CD14-positive monocyte (primary cell): ENCODE measurements at regions not wholly inside any gene's neighbourhood (a gene's known extent, or its start where the extent isn't known, plus 50 kb on each side); places are given as distances from the start of the nearest gene placed in this dataset.

Source experiments
- DNase-seq, 3 donors: peaks; one replicate each; pipeline ENCODE4 v3.0.0-alpha.2; 2011 to 2022
- H2AFZ ChIP-seq: 2 replicates; pipeline ENCODE4 v1.6.0; 2012; ENCODE audit warnings: mild to moderate bottlenecking, low read depth, low read length, inconsistent platforms; ENCODE audit not compliant: insufficient read depth, poor library complexity, severe bottlenecking
- H3K27ac ChIP-seq, 2 donors: 1 replicate in 1 of 2; 2 replicates in 1 of 2; pipeline ENCODE4 v1.5.1; 2012 to 2013; ENCODE audit warnings: low read length in 2 of 2, control low read depth in 1 of 2, inconsistent platforms in 1 of 2, low read depth in 1 of 2, mild to moderate bottlenecking in 1 of 2
- H3K27me3 ChIP-seq, 2 donors: one replicate each; pipeline versions ENCODE4 v1.6.0 to v1.6.1; 2011 to 2013; ENCODE audit warnings: low read length in 2 of 2; ENCODE audit not compliant: control insufficient read depth in 2 of 2, insufficient read depth in 2 of 2
- H3K36me3 ChIP-seq, 2 donors: replicated peaks in 1 of 2; 1 replicate in 1 of 2; 2 replicates in 1 of 2; pipeline versions ENCODE4 v1.5.1 to v1.6.1; 2012 to 2013; ENCODE audit warnings: low read length in 2 of 2, control low read depth in 1 of 2, inconsistent platforms in 1 of 2, mild to moderate bottlenecking in 1 of 2; ENCODE audit not compliant: insufficient read depth in 2 of 2, control insufficient read depth in 1 of 2
- H3K4me1 ChIP-seq, 2 donors: 1 replicate in 1 of 2; 2 replicates in 1 of 2; pipeline versions ENCODE4 v1.5.1 to v1.6.1; 2012 to 2013; ENCODE audit warnings: low read length in 2 of 2, control low read depth in 1 of 2, inconsistent platforms in 1 of 2, mild to moderate bottlenecking in 1 of 2, moderate library complexity in 1 of 2; ENCODE audit not compliant: insufficient read depth in 2 of 2, control insufficient read depth in 1 of 2
- H3K4me2 ChIP-seq: replicated peaks from 2 replicates; pipeline ENCODE3; 2012; ENCODE audit warnings: low read length, moderate library complexity, mild to moderate bottlenecking; ENCODE audit not compliant: poor library complexity, severe bottlenecking; ENCODE audit errors: extremely low read depth
- H3K4me3 ChIP-seq, 3 experiments: fragments of 200-600 bp in 1 of 3; sonication (generic) in 1 of 3; replicated peaks in 1 of 3; 1 replicate in 2 of 3; 2 replicates in 1 of 3; pipeline ENCODE4 v1.5.1; 2011 to 2013; ENCODE audit warnings: low read length in 3 of 3, mild to moderate bottlenecking in 3 of 3, control low read depth in 2 of 3, low read depth in 2 of 3, inconsistent platforms in 1 of 3, moderate library complexity in 1 of 3
- H3K79me2 ChIP-seq: 2 replicates; pipeline ENCODE4 v1.6.0; 2012; ENCODE audit warnings: mild to moderate bottlenecking, control low read depth, inconsistent platforms, low read length, moderate library complexity; ENCODE audit not compliant: insufficient read depth
- H3K9ac ChIP-seq: 2 replicates; pipeline ENCODE4 v1.6.0; 2017; ENCODE audit warnings: low read length, mild to moderate bottlenecking; ENCODE audit not compliant: insufficient read depth, poor library complexity, severe bottlenecking
- H3K9me3 ChIP-seq, 2 donors: replicated peaks in 1 of 2; 1 replicate in 1 of 2; 2 replicates in 1 of 2; pipeline versions ENCODE4 v1.5.1 to v1.6.1; 2012 to 2013; ENCODE audit warnings: low read length in 2 of 2, control low read depth in 1 of 2; ENCODE audit not compliant: control insufficient read depth in 1 of 2, insufficient read depth in 1 of 2
- H4K20me1 ChIP-seq: 2 replicates; pipeline ENCODE4 v1.6.0; 2012; ENCODE audit warnings: mild to moderate bottlenecking, low read length, control low read depth, moderate library complexity; ENCODE audit not compliant: insufficient read depth
- H3K27ac Mint-ChIP-seq, 7 donors: one replicate each; pipeline ENCODE4 v1.8.0; 2020; ENCODE audit warnings: mild to moderate bottlenecking in 7 of 7, mixed read lengths in 7 of 7, moderate library complexity in 6 of 7, inconsistent platforms in 2 of 7
- H3K27me3 Mint-ChIP-seq, 3 donors: one replicate each; pipeline ENCODE4 v1.8.0; 2021 to 2022; ENCODE audit warnings: low read depth in 3 of 3, mild to moderate bottlenecking in 3 of 3, mixed read lengths in 3 of 3, moderate library complexity in 3 of 3, inconsistent platforms in 1 of 3
- H3K36me3 Mint-ChIP-seq, 2 donors: one replicate each; pipeline ENCODE4 v1.8.0; 2020; ENCODE audit warnings: mixed read lengths in 2 of 2, inconsistent platforms in 1 of 2, mild to moderate bottlenecking in 1 of 2
- H3K4me1 Mint-ChIP-seq: one replicate; pipeline ENCODE4 v1.8.0; 2020; ENCODE audit warnings: mild to moderate bottlenecking, mixed read lengths
- H3K4me3 Mint-ChIP-seq, 2 donors: one replicate each; pipeline ENCODE4 v1.8.0; 2020; ENCODE audit warnings: mild to moderate bottlenecking in 2 of 2, mixed read lengths in 2 of 2, moderate library complexity in 1 of 2
- H3K9me3 Mint-ChIP-seq, 7 donors: one replicate each; pipeline ENCODE4 v1.8.0; 2020 to 2022; ENCODE audit warnings: mixed read lengths in 7 of 7, mild to moderate bottlenecking in 6 of 7, moderate library complexity in 6 of 7, inconsistent platforms in 2 of 7
- CTCF ChIP-seq: fragments of 200-600 bp; IDR thresholded peaks from one replicate; pipeline ENCODE4 v1.8.0; 2022; ENCODE audit warnings: antibody characterized with exemption, mild to moderate bottlenecking
- WGBS: methylation state at CpG from one replicate; pipeline ENCODE4 v1.1.5; 2013; ENCODE audit warnings: missing lambda C conversion rate; ENCODE audit not compliant: insufficient coverage; 5-methylcytosine and 5-hydroxymethylcytosine counted together
- intact Hi-C, 2 donors: fragments of 100-400 bp; cut with micrococcal nuclease; formaldehyde crosslinking; loops; one replicate each; pipeline versions ENCODE4 v1.15.0 to v1.15.1; 2023

- no peaks in the 10 kb centered on the region for H3K9me3 ChIP-seq
- H3K36me3 Mint-ChIP-seq = no peaks in the 10 kb centered on the region
- no peak overlapping the region for H3K4me2 ChIP-seq
- H3K9ac ChIP-seq = no peak overlapping the region
- no peaks in the 10 kb centered on the region for H3K36me3 ChIP-seq
- H3K79me2 ChIP-seq = no peaks in the 10 kb centered on the region
- H3K27me3 ChIP-seq = no peaks in the 10 kb centered on the region
- no peak overlapping the region for H3K27ac ChIP-seq
- peaks cover 0 to 9% (median 0%) of the 10 kb centered on the region in 7 donors for H3K9me3 Mint-ChIP-seq
- DNase-seq = no peak
- H2AFZ ChIP-seq = no peak overlapping the region
- H3K27me3 Mint-ChIP-seq = peaks cover 0 to 2% (median 2%) of the 10 kb centered on the region in 3 donors
- intact Hi-C loops = no loop called here
- H3K4me3 ChIP-seq = no peak overlapping the region
- H3K4me3 Mint-ChIP-seq = no peak overlapping the region
- no peaks in the 10 kb centered on the region for H3K4me1 Mint-ChIP-seq
- no peaks in the 10 kb centered on the region for H4K20me1 ChIP-seq
- H3K27ac Mint-ChIP-seq = no peak overlapping the region
- WGBS = 83% methylated on average over 2 of the region's 5 CpGs
- H3K4me1 ChIP-seq = no peaks in the 10 kb centered on the region
- TF ChIP-seq CTCF = no peak
Measured at GRCh38 chr7:96447109-96447645, 125.3 kb upstream of the SLC25A13 start.

- Mint-ChIP-seq H3K36me3 (no peaks in the 10 kb centered on the region), H3K4me3 (no peak overlapping the region), H3K4me1 (no peaks in the 10 kb centered on the region), H3K27ac (no peak overlapping the region), H3K27me3 (peaks cover 0 to 4% (median 0%) of the 10 kb centered on the region in 3 donors), H3K9me3 (peaks cover 0 to 4% (median 1%) of the 10 kb centered on the region in 7 donors)
- Histone ChIP-seq H3K79me2 (no peaks in the 10 kb centered on the region), H3K9ac (no peak overlapping the region), H3K4me1 (no peaks in the 10 kb centered on the region), H2AFZ (no peak overlapping the region), H3K36me3 (no peaks in the 10 kb centered on the region), H3K4me2 (no peak overlapping the region), H3K27ac (no peak overlapping the region), H4K20me1 (no peaks in the 10 kb centered on the region), H3K27me3 (no peaks in the 10 kb centered on the region), H3K4me3 (no peak overlapping the region), H3K9me3 (no peaks in the 10 kb centered on the region)
- WGBS = 95% methylated on average over 2 of the region's 5 CpGs
- DNase-seq = no peak
- TF ChIP-seq CTCF = no peak
- intact Hi-C loops = no loop called here
Measured at GRCh38 chr7:96441436-96442084, 119.7 kb upstream of the SLC25A13 start.
